C4-2B (cell line): ENCODE measurements at regions not wholly inside any gene's neighbourhood (a gene's known extent, or its start where the extent isn't known, plus 50 kb on each side); places are given as distances from the start of the nearest gene placed in this dataset.

Source experiments
- H3K27ac ChIP-seq: fragments of 450-650 bp; 2 replicates; pipeline ENCODE4 v1.5.1; 2017
- CTCF ChIP-seq: fragments of 450-650 bp; conservative IDR thresholded peaks from 2 replicates; pipeline ENCODE4 v1.5.1; 2017; ENCODE audit warnings: mild to moderate bottlenecking
- ZFX ChIP-seq: fragments of 450-650 bp; IDR thresholded peaks from 2 replicates; pipeline ENCODE4 v1.6.1; 2017

- H3K27ac ChIP-seq: no peak overlapping the region
- no peak for TF ChIP-seq ZFX
- no peak for TF ChIP-seq CTCF
Observed at GRCh38 chr6:155510879-155511278, 55.2 kb upstream of the NOX3 start.

GRCh38 chr6:155509743-155510475 lies 54.3 kb upstream of the NOX3 start:
- TF ChIP-seq CTCF (no peak), ZFX (no peak)
- no peak overlapping the region for H3K27ac ChIP-seq

- H3K27ac ChIP-seq: no peak overlapping the region
- TF ChIP-seq CTCF (no peak), ZFX (no peak)
Observed at GRCh38 chr6:155505608-155505989, 50.0 kb upstream of the NOX3 start.
